ENCODE measurements at regions not wholly inside any gene's neighbourhood (a gene's known extent, or its start where the extent isn't known, plus 50 kb on each side); places are given as distances from the start of the nearest gene placed in this dataset.
"Not testable (repeated sequence)": the region's sequence is repeated elsewhere in the genome, so short reads cannot be mapped to it uniquely, and the experiment has no call there.

GRCh38 chr12:31179627-31180237, 106.1 kb downstream of the DDX11 start:
- H3K4me1 ChIP-seq (ENCODE audit: control insufficient read depth in 1 of 2, insufficient read depth in 2 of 2, low read length in 2 of 2); H3K4me2 ChIP-seq (ENCODE audit: low read length); H3K36me3 ChIP-seq (ENCODE audit: control insufficient read depth in 1 of 2, insufficient read depth in 2 of 2, low read length in 2 of 2); H3K9ac ChIP-seq (ENCODE audit: low read length); DNase-seq; H3K23ac ChIP-seq (ENCODE audit: low read length); H3K4me3 ChIP-seq (ENCODE audit: low read depth, low read length); H3K14ac ChIP-seq (ENCODE audit: low read length); H3K79me1 ChIP-seq (ENCODE audit: low read length); H3K4ac ChIP-seq (ENCODE audit: low read depth, low read length); H3K18ac ChIP-seq (ENCODE audit: low read length); H4K12ac ChIP-seq (ENCODE audit: low read depth, low read length); H4K91ac ChIP-seq (ENCODE audit: low read depth, low read length); H3K27me3 ChIP-seq (ENCODE audit: insufficient read depth, low read length); H2BK5ac ChIP-seq (ENCODE audit: low read depth, low read length, poor library complexity); H2BK120ac ChIP-seq (ENCODE audit: insufficient read depth, low read length, poor library complexity); H2AK5ac ChIP-seq (ENCODE audit: low read length); H4K8ac ChIP-seq (ENCODE audit: low read depth, low read length); H3K9me3 ChIP-seq (ENCODE audit: insufficient read depth, low read depth, low read length); H3K27ac ChIP-seq (ENCODE audit: low read depth, low read length); H2AFZ ChIP-seq (ENCODE audit: insufficient read depth, low read length, poor library complexity); H3K79me2 ChIP-seq (ENCODE audit: control insufficient read depth, insufficient read depth, low read length, poor library complexity); H2BK12ac ChIP-seq (ENCODE audit: low read length): not testable (repeated sequence)
- no CpG with 5 or more reads among the region's 2 CpGs for WGBS (ENCODE audit: extremely low coverage, insufficient coverage, insufficient read length)

- not testable (repeated sequence) for H2BK12ac ChIP-seq (ENCODE audit: low read length); H3K18ac ChIP-seq (ENCODE audit: low read length); H3K4me1 ChIP-seq (ENCODE audit: control insufficient read depth in 1 of 2, insufficient read depth in 2 of 2, low read length in 2 of 2); H3K23ac ChIP-seq (ENCODE audit: low read length); H3K79me2 ChIP-seq (ENCODE audit: control insufficient read depth, insufficient read depth, low read length, poor library complexity); H3K14ac ChIP-seq (ENCODE audit: low read length); H3K4me3 ChIP-seq (ENCODE audit: low read depth, low read length); H2AK5ac ChIP-seq (ENCODE audit: low read length); H3K27ac ChIP-seq (ENCODE audit: low read depth, low read length); H3K9me3 ChIP-seq (ENCODE audit: insufficient read depth, low read depth, low read length); DNase-seq; H2BK5ac ChIP-seq (ENCODE audit: low read depth, low read length, poor library complexity); H3K9ac ChIP-seq (ENCODE audit: low read length); H4K8ac ChIP-seq (ENCODE audit: low read depth, low read length); H3K36me3 ChIP-seq (ENCODE audit: control insufficient read depth in 1 of 2, insufficient read depth in 2 of 2, low read length in 2 of 2); H4K12ac ChIP-seq (ENCODE audit: low read depth, low read length); H3K4ac ChIP-seq (ENCODE audit: low read depth, low read length); H2BK120ac ChIP-seq (ENCODE audit: insufficient read depth, low read length, poor library complexity); H2AFZ ChIP-seq (ENCODE audit: insufficient read depth, low read length, poor library complexity); H3K27me3 ChIP-seq (ENCODE audit: insufficient read depth, low read length); H3K79me1 ChIP-seq (ENCODE audit: low read length); H3K4me2 ChIP-seq (ENCODE audit: low read length); H4K91ac ChIP-seq (ENCODE audit: low read depth, low read length)
Observed at GRCh38 chr12:31182571-31182970, 108.9 kb downstream of the DDX11 start.

- not testable (repeated sequence) for H3K14ac ChIP-seq (ENCODE audit: low read length); H3K4me3 ChIP-seq (ENCODE audit: low read depth, low read length); H3K27ac ChIP-seq (ENCODE audit: low read depth, low read length); H4K8ac ChIP-seq (ENCODE audit: low read depth, low read length); H3K79me2 ChIP-seq (ENCODE audit: control insufficient read depth, insufficient read depth, low read length, poor library complexity); H3K4ac ChIP-seq (ENCODE audit: low read depth, low read length); H2BK5ac ChIP-seq (ENCODE audit: low read depth, low read length, poor library complexity); H2BK120ac ChIP-seq (ENCODE audit: insufficient read depth, low read length, poor library complexity); H3K27me3 ChIP-seq (ENCODE audit: insufficient read depth, low read length); H3K36me3 ChIP-seq (ENCODE audit: control insufficient read depth in 1 of 2, insufficient read depth in 2 of 2, low read length in 2 of 2); H3K4me1 ChIP-seq (ENCODE audit: control insufficient read depth in 1 of 2, insufficient read depth in 2 of 2, low read length in 2 of 2); H2AK5ac ChIP-seq (ENCODE audit: low read length); H4K12ac ChIP-seq (ENCODE audit: low read depth, low read length); H3K9me3 ChIP-seq (ENCODE audit: insufficient read depth, low read depth, low read length); H3K18ac ChIP-seq (ENCODE audit: low read length); H3K4me2 ChIP-seq (ENCODE audit: low read length); H2BK12ac ChIP-seq (ENCODE audit: low read length); H4K91ac ChIP-seq (ENCODE audit: low read depth, low read length); H3K79me1 ChIP-seq (ENCODE audit: low read length); H3K23ac ChIP-seq (ENCODE audit: low read length); H2AFZ ChIP-seq (ENCODE audit: insufficient read depth, low read length, poor library complexity); H3K9ac ChIP-seq (ENCODE audit: low read length); DNase-seq
- no CpG with 5 or more reads among the region's 1 CpG for WGBS (ENCODE audit: extremely low coverage, insufficient coverage, insufficient read length)
Observed at GRCh38 chr12:31183107-31183506, 109.4 kb downstream of the DDX11 start.

GRCh38 chr12:31183899-31184298, 110.2 kb downstream of the DDX11 start:
- H4K8ac ChIP-seq (ENCODE audit: low read depth, low read length); H2BK5ac ChIP-seq (ENCODE audit: low read depth, low read length, poor library complexity); H2AK5ac ChIP-seq (ENCODE audit: low read length); DNase-seq; H2AFZ ChIP-seq (ENCODE audit: insufficient read depth, low read length, poor library complexity); H4K12ac ChIP-seq (ENCODE audit: low read depth, low read length); H3K27me3 ChIP-seq (ENCODE audit: insufficient read depth, low read length); H3K36me3 ChIP-seq (ENCODE audit: control insufficient read depth in 1 of 2, insufficient read depth in 2 of 2, low read length in 2 of 2); H3K23ac ChIP-seq (ENCODE audit: low read length); H2BK120ac ChIP-seq (ENCODE audit: insufficient read depth, low read length, poor library complexity); H3K14ac ChIP-seq (ENCODE audit: low read length); H3K27ac ChIP-seq (ENCODE audit: low read depth, low read length); H3K4ac ChIP-seq (ENCODE audit: low read depth, low read length); H3K79me2 ChIP-seq (ENCODE audit: control insufficient read depth, insufficient read depth, low read length, poor library complexity); H3K79me1 ChIP-seq (ENCODE audit: low read length); H2BK12ac ChIP-seq (ENCODE audit: low read length); H3K9me3 ChIP-seq (ENCODE audit: insufficient read depth, low read depth, low read length); H3K9ac ChIP-seq (ENCODE audit: low read length); H4K91ac ChIP-seq (ENCODE audit: low read depth, low read length); H3K4me1 ChIP-seq (ENCODE audit: control insufficient read depth in 1 of 2, insufficient read depth in 2 of 2, low read length in 2 of 2); H3K18ac ChIP-seq (ENCODE audit: low read length); H3K4me2 ChIP-seq (ENCODE audit: low read length); H3K4me3 ChIP-seq (ENCODE audit: low read depth, low read length): not testable (repeated sequence)
- WGBS (ENCODE audit: extremely low coverage, insufficient coverage, insufficient read length): no CpG with 5 or more reads among the region's 1 CpG
